GM06990 (cell line): ENCODE measurements at regions not wholly inside any gene's neighbourhood (a gene's known extent, or its start where the extent isn't known, plus 50 kb on each side); places are given as distances from the start of the nearest gene placed in this dataset.
"Not testable (repeated sequence)": the region's sequence is repeated elsewhere in the genome, so short reads cannot be mapped to it uniquely, and the experiment has no call there.

Source experiments
- DNase-seq: peaks from one replicate; pipeline ENCODE4 v3.0.0-alpha.2; 2011; ENCODE audit not compliant: insufficient read length; ENCODE audit errors: extremely low read depth
- H3K27me3 ChIP-seq: replicated peaks from 2 replicates; pipeline ENCODE4 v1.6.0; 2011; ENCODE audit warnings: low read length; ENCODE audit not compliant: control insufficient read depth, insufficient read depth
- H3K36me3 ChIP-seq: 2 replicates; pipeline ENCODE4 v1.5.1; 2011; ENCODE audit warnings: low read length; ENCODE audit not compliant: control insufficient read depth, insufficient read depth
- H3K4me3 ChIP-seq: replicated peaks from 2 replicates; pipeline ENCODE4 v1.5.1; 2011; ENCODE audit warnings: low read depth, mild to moderate bottlenecking, control low read depth, low read length
- CTCF ChIP-seq: IDR thresholded peaks from 2 replicates; pipeline ENCODE4 v1.5.1; 2011; ENCODE audit warnings: low read length, control low read depth, mild to moderate bottlenecking, inconsistent platforms; ENCODE audit not compliant: insufficient read depth, poor library complexity, severe bottlenecking

- no peak for DNase-seq
- Histone ChIP-seq H3K4me3 (no peak overlapping the region), H3K36me3 (no peaks in the 10 kb centered on the region), H3K27me3 (no peaks in the 10 kb centered on the region)
- TF ChIP-seq CTCF, result no peak
Observed at GRCh38 chr3:159301961-159302360, 500.1 kb downstream of the MFSD1 start.

- Histone ChIP-seq H3K36me3 (no peaks in the 10 kb centered on the region), H3K27me3 (no peaks in the 10 kb centered on the region), H3K4me3 (no peak overlapping the region)
- DNase-seq, result no peak
- no peak for TF ChIP-seq CTCF
Observed at GRCh38 chr3:159305017-159305416, 503.2 kb downstream of the MFSD1 start.

GRCh38 chr3:159316706-159317105 is 514.9 kb downstream of the MFSD1 start:
- not testable (repeated sequence) for DNase-seq, H3K36me3 ChIP-seq, H3K27me3 ChIP-seq, H3K4me3 ChIP-seq

- no peak for TF ChIP-seq CTCF
- Histone ChIP-seq H3K36me3 (no peaks in the 10 kb centered on the region), H3K4me3 (no peak overlapping the region), H3K27me3 (no peaks in the 10 kb centered on the region)
- no peak for DNase-seq
Observed at GRCh38 chr3:159319156-159319555, 517.3 kb downstream of the MFSD1 start.

- no peaks in the 10 kb centered on the region for H3K27me3 ChIP-seq
- DNase-seq, result peak; percentile 9
Observed at GRCh38 chr3:159322322-159322939, 520.6 kb downstream of the MFSD1 start.

GRCh38 chr3:159323848-159324247 is 522.0 kb downstream of the MFSD1 start:
- no peak overlapping the region for H3K4me3 ChIP-seq
- no peaks in the 10 kb centered on the region for H3K36me3 ChIP-seq
- H3K27me3 ChIP-seq, result no peaks in the 10 kb centered on the region
- DNase-seq, result no peak
- TF ChIP-seq CTCF, result no peak

More at GRCh38 chr3:159322322-159322939, 520.6 kb downstream of the MFSD1 start:
- no peaks in the 10 kb centered on the region for H3K36me3 ChIP-seq
- TF ChIP-seq CTCF, result peak; percentile 92
- H3K4me3 ChIP-seq, result no peak overlapping the region
